NK-92 (cell line): ENCODE measurements at regions not wholly inside any gene's neighbourhood (a gene's known extent, or its start where the extent isn't known, plus 50 kb on each side); places are given as distances from the start of the nearest gene placed in this dataset.

Experiments
- DNase-seq: peaks from one replicate; lab custom pipeline; 2025; ENCODE audit not compliant: unreplicated experiment; lab: John Stamatoyannopoulos, UW

DNA sequence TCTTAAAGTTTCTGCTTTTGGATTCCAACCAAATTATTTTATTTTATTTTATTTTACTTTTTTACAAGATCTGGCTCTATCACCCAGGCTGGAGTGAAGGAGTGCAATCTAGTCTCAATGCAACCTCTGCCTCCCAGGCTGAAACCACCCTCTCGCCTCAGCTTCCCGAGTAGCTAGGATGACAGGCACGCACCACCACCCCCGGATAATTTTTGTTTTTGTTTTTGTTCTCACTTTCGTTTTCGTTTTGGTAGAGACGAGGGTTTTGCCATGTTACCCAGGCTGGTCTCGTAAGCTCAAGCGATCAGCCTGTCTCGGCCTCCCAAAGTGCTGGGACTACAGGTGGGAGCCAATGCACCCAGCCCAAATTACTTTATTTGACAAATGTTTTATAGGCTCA, 219.8 kb downstream of the ETS1 start:
- DNase-seq, result no peak

DNA sequence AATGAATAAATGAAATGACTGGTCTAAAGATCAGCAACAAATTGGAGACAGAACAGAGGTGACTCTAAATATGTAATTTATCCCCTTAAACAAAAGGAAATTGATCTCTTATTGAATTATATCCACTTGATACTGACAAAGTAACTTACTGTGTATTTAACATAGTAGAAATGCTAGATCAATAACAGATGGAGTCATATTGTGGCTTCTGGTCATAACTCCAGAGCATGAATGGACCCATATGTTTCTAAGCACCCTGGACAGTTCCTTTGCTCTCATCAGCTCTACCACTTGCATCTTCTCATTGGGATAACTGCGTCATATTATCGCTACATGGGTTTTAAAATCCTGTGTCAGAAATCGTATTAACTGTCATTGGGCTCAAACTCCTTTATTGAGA, 222.3 kb downstream of the ETS1 start:
- no peak for DNase-seq

DNA sequence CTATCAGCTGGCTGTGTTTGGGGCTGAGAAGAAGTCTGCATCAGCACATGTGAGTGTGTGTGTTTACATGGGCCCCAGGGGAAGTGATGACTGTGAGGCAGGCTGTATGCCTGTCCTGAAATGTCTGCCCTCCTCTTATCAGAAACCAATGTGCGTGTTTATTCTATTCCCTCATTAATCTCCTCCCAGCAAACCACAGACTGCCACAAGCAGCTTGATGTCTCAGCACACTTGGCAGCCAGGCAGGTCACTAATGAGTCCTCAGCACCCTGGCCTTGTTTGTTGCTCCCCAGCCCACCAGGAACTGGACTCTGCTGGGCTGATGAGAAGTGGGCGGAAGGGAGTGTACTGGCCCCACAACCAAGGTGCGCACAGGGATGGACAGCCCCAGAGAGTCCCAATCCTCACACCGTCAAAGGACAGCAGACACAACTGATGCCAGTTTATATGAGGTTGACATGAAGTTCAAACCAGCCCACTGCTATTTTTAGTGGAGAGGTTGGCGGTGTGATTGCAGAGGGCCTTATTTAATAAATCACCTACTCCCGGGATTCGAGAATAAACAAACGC, 225.8 kb downstream of the ETS1 start:
- DNase-seq, result no peak

DNA sequence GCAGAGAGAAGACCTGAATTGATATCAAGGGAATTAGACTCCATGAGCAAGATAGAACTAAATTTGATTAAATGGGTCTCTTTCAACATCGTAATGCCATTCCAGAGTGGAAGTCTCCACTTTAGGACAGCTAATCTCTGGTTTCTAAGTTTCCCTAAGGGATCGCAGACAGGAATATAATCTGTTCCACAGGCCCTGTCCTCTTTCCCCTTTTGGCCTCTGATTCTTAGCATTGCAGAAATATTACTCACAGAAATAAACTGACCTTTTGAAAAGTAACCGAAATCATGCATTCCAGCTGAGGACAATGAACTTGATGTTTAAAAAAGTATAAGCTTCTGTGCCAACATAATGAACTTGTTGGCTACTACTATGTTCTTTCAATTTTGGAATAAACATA, 227.8 kb downstream of the ETS1 start:
- no peak for DNase-seq

GRCh38 chr11:128357073-128357472, 230.3 kb downstream of the ETS1 start:
- DNase-seq, result no peak

GRCh38 chr11:128355558-128355957, 231.8 kb downstream of the ETS1 start:
- no peak for DNase-seq

DNA sequence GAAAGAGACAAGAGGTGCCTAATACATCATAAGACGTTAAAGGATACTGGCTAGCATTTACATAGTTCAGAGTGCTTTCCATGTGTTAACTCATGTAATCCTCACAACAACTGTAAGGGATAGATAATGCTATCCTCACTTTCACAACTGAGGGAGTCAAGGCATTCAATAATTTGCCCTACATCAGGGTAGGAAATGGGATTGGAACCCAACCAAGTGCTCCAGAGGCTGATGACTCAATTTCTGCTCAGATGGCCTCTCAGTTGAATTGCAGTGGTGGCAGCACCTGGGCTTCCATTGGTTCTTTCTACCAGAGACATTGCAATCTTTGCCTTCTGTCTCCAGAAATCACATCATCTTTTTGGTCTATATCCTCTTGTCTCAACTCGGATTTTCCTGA, 232.9 kb downstream of the ETS1 start:
- no peak for DNase-seq

- no peak for DNase-seq
Observed at GRCh38 chr11:128351168-128351567, 236.2 kb downstream of the ETS1 start.

- DNase-seq, result no peak
Observed at GRCh38 chr11:128349650-128350299, 237.6 kb downstream of the ETS1 start.

DNA sequence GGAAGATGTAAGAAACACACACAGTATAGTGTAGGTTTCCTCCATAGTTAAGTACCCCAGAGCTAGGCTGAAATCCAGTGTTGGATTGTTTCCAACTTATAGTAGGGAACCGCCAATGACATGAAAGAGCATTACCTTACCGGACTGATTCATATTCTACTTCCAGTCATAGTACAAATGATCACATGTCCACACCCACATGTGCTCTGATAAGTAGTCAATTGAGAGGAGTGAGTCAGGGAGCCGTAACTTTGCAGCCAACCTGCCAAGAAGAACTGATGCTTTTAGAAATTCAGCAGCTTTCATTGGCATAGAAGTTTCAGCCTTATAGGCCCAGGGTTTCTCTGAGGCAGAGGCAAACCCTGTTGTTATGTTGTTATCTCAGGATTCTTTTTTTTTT, 240.6 kb downstream of the ETS1 start:
- no peak for DNase-seq

DNA sequence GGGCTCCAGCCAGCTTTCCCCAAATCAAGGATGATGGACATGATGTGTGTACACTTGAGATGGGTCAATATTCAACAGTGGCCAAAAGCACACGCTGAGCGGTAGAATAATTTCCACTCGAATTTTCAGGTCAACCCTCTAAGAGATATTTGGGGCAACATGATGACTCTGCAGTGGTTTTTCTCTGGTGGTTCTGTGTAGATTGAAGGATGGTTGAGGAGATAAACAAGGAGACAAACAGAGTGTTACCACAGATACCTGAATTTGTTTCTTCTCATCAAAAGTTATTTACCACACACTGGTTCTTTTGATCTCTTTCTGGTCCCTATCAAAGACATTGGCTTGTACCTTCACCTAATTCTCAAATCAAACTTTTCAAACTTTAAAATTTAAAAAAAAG, 242.0 kb downstream of the ETS1 start:
- DNase-seq, result no peak

DNA sequence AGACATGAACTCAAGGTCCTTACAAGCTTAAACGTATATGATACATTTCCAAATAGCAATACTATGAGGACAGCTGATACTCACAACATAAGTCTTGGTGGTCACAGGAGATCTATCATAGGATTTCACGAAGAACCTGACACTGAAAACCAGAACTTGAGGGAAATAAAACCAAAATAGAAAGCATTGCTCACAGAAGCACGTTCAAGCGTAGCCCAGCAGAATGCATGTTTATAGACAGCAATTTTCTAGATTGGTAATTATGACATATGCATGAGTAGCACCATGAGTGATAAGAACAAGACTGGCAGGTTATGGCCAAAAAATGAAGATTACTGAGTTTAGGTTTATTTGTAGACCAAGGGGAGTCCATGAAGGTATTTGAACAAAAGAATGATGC, 243.5 kb downstream of the ETS1 start:
- DNase-seq, result no peak

GRCh38 chr11:128343135-128343514, 244.2 kb downstream of the ETS1 start:
- no peak for DNase-seq

DNA sequence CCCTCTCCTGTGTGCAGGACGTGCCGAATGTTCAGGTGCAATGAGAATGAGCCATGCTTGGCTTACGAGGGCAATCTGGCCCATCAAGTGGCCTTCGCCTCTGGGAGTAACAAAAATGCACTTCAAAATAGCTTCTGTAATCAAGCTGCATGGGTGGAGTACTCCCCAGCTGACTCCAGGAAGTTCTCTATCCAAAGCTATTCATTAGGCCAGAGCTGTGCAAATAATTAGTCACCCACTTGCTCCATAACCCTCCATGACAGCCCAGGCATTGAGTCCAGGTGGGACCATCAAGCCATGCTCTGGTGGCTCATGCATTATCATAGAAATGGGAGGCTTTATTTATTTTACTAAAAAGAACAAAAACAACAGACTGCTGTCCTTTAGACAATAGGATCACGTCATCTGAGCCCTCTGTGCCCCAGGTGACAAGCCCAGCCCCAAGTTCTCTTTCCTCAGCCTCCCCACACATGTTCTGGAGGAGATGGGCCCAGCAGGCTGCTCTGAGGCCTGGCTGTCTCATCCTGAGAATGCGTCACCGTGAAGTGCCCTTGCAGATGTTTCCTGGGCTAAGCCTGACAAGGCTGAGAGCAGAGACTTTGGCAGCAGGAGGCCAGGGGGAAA, 244.7 kb downstream of the ETS1 start:
- no peak for DNase-seq

DNA sequence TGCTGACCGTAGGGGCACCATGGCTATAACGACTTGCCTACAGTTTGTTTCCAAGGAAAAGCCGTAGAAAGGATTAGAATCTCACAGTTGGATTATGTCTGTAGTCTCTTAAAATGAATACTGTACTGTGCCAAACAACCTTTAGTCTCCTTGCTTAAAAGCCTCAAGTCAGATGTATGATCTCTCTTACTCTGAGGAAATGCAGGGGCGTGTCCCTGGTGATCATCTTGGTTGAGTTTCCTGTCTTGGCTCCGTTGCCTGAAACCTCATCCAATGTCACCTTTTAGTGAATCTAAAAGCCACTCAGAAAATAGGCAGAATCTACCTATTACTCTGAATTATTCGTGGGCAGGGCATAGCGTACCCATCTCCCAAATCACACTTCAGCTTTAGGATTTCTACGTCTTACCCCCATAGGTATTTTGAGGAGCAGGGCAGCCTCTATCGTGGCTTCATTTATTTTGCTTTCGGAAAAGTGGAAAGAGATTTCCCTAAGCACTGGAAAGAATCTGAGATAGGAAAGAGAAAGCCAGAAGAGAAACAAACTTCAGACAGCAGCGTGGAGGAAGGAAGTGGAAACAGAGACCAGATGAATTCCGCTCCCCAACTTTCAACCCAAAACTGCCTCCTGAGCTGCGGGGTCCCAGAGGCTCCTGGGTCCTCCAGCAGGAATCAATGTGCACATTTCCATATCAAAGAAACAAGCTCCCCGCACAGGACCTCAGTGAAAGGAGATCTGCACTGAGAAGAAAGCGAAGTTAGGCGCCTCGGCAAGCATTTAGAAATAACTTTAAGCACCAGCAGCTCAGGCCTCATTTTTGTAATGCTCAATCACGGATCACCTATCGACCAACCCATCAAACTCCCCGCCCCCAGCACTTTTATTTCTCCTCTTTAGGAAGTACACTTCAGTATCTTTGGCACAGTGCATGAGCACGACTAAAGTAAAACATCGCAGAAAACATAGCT, 245.8 kb downstream of the ETS1 start:
- DNase-seq, result no peak

DNA sequence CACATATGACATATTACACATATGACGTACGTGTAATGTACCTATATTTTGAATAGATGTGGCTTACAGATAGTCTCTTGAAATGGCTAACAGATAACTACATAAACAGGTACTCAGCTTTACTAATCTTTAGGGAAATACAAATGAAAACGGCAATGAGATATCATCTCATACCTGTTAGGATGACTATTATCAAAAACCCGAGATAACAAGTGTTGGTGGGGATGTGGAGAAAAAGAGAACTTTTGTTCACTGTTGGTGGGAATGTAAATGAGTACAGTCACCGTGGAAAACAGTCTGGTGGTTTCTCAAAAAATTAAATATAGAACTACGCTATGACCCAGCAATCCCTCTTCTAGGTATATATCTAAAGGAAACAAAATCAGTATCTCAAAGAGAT, 247.6 kb downstream of the ETS1 start:
- no peak for DNase-seq

DNA sequence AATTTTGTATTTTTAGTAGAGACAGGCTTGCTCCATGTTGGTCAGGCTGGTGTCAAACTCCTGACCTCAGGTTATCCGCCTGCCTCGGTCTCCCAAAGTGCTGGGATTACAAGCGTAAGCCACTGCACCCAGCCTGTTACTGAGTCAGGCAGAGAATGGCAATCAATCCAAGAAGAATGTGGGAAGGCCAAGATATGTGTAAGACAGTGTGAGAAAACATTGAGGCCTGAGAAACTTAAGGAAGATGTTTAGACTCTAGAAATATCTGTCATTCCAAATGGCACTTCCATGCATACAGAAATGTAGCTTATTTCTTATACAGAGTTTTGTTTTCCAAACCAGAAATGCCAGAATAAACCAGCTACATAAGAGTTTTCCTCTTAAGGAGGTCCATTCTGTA, 248.5 kb downstream of the ETS1 start:
- DNase-seq, result no peak

DNA sequence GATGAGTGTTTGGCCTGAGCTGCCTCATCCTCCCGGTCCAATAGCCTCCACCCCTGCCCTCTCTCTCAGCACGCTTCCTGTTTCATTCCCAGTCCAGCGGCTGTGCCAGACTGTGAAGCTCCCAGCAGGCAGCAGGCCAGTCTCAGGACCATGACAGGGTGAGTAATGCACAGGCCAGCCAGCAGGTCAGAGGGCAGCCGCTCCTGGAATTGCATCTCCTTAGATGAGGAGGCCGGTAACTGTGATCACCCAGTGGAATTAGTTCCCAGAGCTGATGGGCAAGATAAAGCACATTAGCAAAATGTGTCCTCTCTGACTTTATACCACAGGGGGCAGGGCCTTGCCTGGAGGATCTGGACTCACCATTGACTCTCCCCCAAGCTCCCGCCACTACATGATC, 251.2 kb downstream of the ETS1 start:
- no peak for DNase-seq

DNA sequence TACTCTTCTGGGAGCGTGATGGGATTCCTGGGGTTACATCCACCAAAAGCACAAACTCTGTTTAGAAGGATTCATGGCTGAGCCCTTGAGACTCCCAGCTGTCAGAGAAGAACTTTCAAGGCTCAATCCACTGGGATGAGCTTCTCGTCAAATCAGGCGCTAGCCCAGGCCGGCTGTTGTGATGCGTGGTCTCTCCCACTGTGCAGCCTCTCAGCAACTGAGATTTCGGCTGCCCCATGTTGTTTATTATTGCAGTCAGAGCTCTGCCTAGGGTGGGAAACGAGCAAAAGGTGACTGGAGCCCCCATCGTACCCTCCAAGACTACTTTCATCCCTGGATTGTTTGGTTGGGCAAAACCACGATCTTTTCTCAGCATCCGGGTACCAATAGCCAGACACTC, 251.6 kb downstream of the ETS1 start:
- no peak for DNase-seq

- no peak for DNase-seq
Observed at GRCh38 chr11:128334311-128335044, 252.9 kb downstream of the ETS1 start.

DNA sequence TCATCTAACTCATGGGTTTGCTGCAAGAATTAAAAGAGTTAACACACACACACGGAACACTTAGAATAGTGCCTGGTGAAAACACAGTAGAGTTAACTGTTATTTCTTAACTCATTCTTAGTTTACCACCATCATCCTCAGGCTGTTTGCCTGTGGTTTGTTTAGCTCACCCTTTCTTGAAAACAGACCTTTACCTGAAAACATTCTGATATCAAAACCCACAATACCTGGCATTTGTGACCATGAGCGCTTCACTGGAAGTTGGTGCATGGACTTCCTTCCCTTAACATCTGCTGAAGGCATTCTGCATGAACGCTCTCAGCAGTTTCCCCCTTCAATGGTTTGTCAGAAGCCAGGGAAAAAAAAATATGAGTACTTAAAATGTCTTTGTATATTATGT, 256.0 kb downstream of the ETS1 start:
- DNase-seq, result no peak
